Thymus (tissue), 11 donors: ENCODE measurements at regions not wholly inside any gene's neighbourhood (a gene's known extent, or its start where the extent isn't known, plus 50 kb on each side); places are given as distances from the start of the nearest gene placed in this dataset.

Source experiments
- DNase-seq, 9 donors: peaks; one replicate each; pipeline ENCODE4 v3.0.0-alpha.2; 2013; ENCODE audit warnings: low spot score in 9 of 9, low read depth in 6 of 9, missing footprints in 1 of 9
- H3K27ac ChIP-seq, 2 donors: one replicate each; pipeline ENCODE4 v1.5.1; 2013; ENCODE audit warnings: control low read depth in 1 of 2, low read depth in 1 of 2, low read length in 1 of 2, mild to moderate bottlenecking in 1 of 2, moderate library complexity in 1 of 2
- H3K27me3 ChIP-seq, 2 donors: one replicate each; pipeline ENCODE4 v1.5.1; 2013; ENCODE audit warnings: low read length in 1 of 2; ENCODE audit not compliant: control insufficient read depth in 2 of 2, insufficient read depth in 1 of 2
- H3K36me3 ChIP-seq, 2 donors: one replicate each; pipeline ENCODE4 v1.5.1; 2013; ENCODE audit warnings: low read length in 1 of 2, mild to moderate bottlenecking in 1 of 2, moderate library complexity in 1 of 2; ENCODE audit not compliant: control insufficient read depth in 2 of 2, insufficient read depth in 2 of 2
- H3K4me1 ChIP-seq, 2 donors: one replicate each; pipeline ENCODE4 v1.5.1; 2013; ENCODE audit warnings: low read length in 2 of 2; ENCODE audit not compliant: control insufficient read depth in 2 of 2, insufficient read depth in 2 of 2
- H3K4me3 ChIP-seq, 2 donors: one replicate each; pipeline ENCODE4 v1.5.1; 2013; ENCODE audit warnings: low read length in 2 of 2, control low read depth in 1 of 2, mild to moderate bottlenecking in 1 of 2
- H3K9me3 ChIP-seq, 2 donors: one replicate each; pipeline ENCODE4 v1.5.1; 2013; ENCODE audit warnings: low read length in 1 of 2, mild to moderate bottlenecking in 1 of 2; ENCODE audit not compliant: control insufficient read depth in 2 of 2, insufficient read depth in 1 of 2
- WGBS: extraction: QIAGEN DNeasy Blood & Tissue Kit; methylation state at CpG from one replicate; pipeline ENCODE4 v1.1.7; 2013; 5-methylcytosine and 5-hydroxymethylcytosine counted together
- donor health status: healthy.

- Histone ChIP-seq H3K27me3 (peaks cover 0 to 10% of the 10 kb centered on the region in 2 donors), H3K4me1 (no peaks in the 10 kb centered on the region)
These were observed 76.6 kb upstream of the LMO1 start for GRCh38 chr11:8340296-8340695.

GRCh38 chr11:8339592-8340022, 75.9 kb upstream of the LMO1 start:
- DNase-seq, result no peak
- Histone ChIP-seq H3K27ac (no peak overlapping the region), H3K9me3 (no peaks in the 10 kb centered on the region), H3K27me3 (peaks cover 0 to 10% of the 10 kb centered on the region in 2 donors), H3K4me3 (no peak overlapping the region), H3K36me3 (no peaks in the 10 kb centered on the region), H3K4me1 (no peaks in the 10 kb centered on the region)
- WGBS, result 80% methylated on average over 25 of the region's 25 CpGs

More at GRCh38 chr11:8340296-8340695, 76.6 kb upstream of the LMO1 start:
- Histone ChIP-seq H3K27ac (no peak overlapping the region), H3K36me3 (no peaks in the 10 kb centered on the region), H3K4me3 (no peak overlapping the region), H3K9me3 (no peaks in the 10 kb centered on the region)
- no peak for DNase-seq
- 98% methylated on average over 1 of the region's 1 CpG for WGBS

- WGBS, result 67% methylated on average over 8 of the region's 8 CpGs
- no peaks in the 10 kb centered on the region for H3K4me1 ChIP-seq
These were observed 74.5 kb upstream of the LMO1 start for GRCh38 chr11:8338138-8338537.

GRCh38 chr11:8337130-8337795, 73.6 kb upstream of the LMO1 start:
- Histone ChIP-seq H3K36me3 (no peaks in the 10 kb centered on the region), H3K27me3 (peaks cover 0 to 10% of the 10 kb centered on the region in 2 donors), H3K9me3 (no peaks in the 10 kb centered on the region), H3K4me1 (no peaks in the 10 kb centered on the region), H3K27ac (peak overlapping the region in 1 of 2 donors; percentile 2), H3K4me3 (no peak overlapping the region)
- WGBS, result 80% methylated on average over 19 of the region's 19 CpGs
- no peak for DNase-seq

More at GRCh38 chr11:8338138-8338537, 74.5 kb upstream of the LMO1 start:
- Histone ChIP-seq H3K4me3 (no peak overlapping the region), H3K9me3 (no peaks in the 10 kb centered on the region), H3K27me3 (peaks cover 0 to 10% of the 10 kb centered on the region in 2 donors), H3K27ac (no peak overlapping the region), H3K36me3 (no peaks in the 10 kb centered on the region)
- DNase-seq, result peak in 2 of 9 donors; percentile 13 to 15

- no peaks in the 10 kb centered on the region for H3K4me1 ChIP-seq
- no peak overlapping the region for H3K27ac ChIP-seq
- no peak overlapping the region for H3K4me3 ChIP-seq
- H3K36me3 ChIP-seq, result no peaks in the 10 kb centered on the region
- peaks cover 0 to 10% of the 10 kb centered on the region in 2 donors for H3K27me3 ChIP-seq
- no peak for DNase-seq
- WGBS, result 96% methylated on average over 17 of the region's 17 CpGs
- no peaks in the 10 kb centered on the region for H3K9me3 ChIP-seq
These were observed 72.9 kb upstream of the LMO1 start for GRCh38 chr11:8336356-8337129.

- H3K4me1 ChIP-seq, result no peaks in the 10 kb centered on the region
- no peaks in the 10 kb centered on the region for H3K36me3 ChIP-seq
- 97% methylated on average over 7 of the region's 7 CpGs for WGBS
- no peak for DNase-seq
- H3K27ac ChIP-seq, result no peak overlapping the region
- H3K9me3 ChIP-seq, result no peaks in the 10 kb centered on the region
- H3K4me3 ChIP-seq, result no peak overlapping the region
- peaks cover 0 to 10% of the 10 kb centered on the region in 2 donors for H3K27me3 ChIP-seq
These were observed 72.0 kb upstream of the LMO1 start for GRCh38 chr11:8335683-8336082.

GRCh38 chr11:8335186-8335585, 71.5 kb upstream of the LMO1 start:
- H3K27me3 ChIP-seq, result peaks cover 0 to 10% of the 10 kb centered on the region in 2 donors
- H3K4me3 ChIP-seq, result no peak overlapping the region
- no peaks in the 10 kb centered on the region for H3K36me3 ChIP-seq
- DNase-seq, result no peak
- H3K4me1 ChIP-seq, result no peaks in the 10 kb centered on the region
- H3K9me3 ChIP-seq, result no peaks in the 10 kb centered on the region
- 92% methylated on average over 8 of the region's 8 CpGs for WGBS
- H3K27ac ChIP-seq, result no peak overlapping the region

- no peak for DNase-seq
- peaks cover 0 to 8% of the 10 kb centered on the region in 2 donors for H3K27me3 ChIP-seq
- 93% methylated on average over 7 of the region's 7 CpGs for WGBS
- H3K4me1 ChIP-seq, result no peaks in the 10 kb centered on the region
- no peak overlapping the region for H3K27ac ChIP-seq
- H3K36me3 ChIP-seq, result no peaks in the 10 kb centered on the region
- no peak overlapping the region for H3K4me3 ChIP-seq
- H3K9me3 ChIP-seq, result no peaks in the 10 kb centered on the region
These were observed 70.2 kb upstream of the LMO1 start for GRCh38 chr11:8333811-8334401.

GRCh38 chr11:8333376-8333775, 69.7 kb upstream of the LMO1 start:
- H3K36me3 ChIP-seq, result no peaks in the 10 kb centered on the region
- no peak for DNase-seq
- no peak overlapping the region for H3K4me3 ChIP-seq
- WGBS, result 95% methylated on average over 4 of the region's 4 CpGs
- H3K4me1 ChIP-seq, result no peaks in the 10 kb centered on the region
- no peaks in the 10 kb centered on the region for H3K9me3 ChIP-seq
- no peak overlapping the region for H3K27ac ChIP-seq
- H3K27me3 ChIP-seq, result peaks cover 0 to 7% of the 10 kb centered on the region in 2 donors
